NT2/D1 (cell line): ENCODE measurements at regions not wholly inside any gene's neighbourhood (a gene's known extent, or its start where the extent isn't known, plus 50 kb on each side); places are given as distances from the start of the nearest gene placed in this dataset.

Experiments
- SUZ12 ChIP-seq: IDR thresholded peaks from 2 replicates; pipeline ENCODE4 v1.6.1; 2011; ENCODE audit not compliant: insufficient read length, insufficient read depth; ENCODE audit errors: extremely low read depth
- ZNF274 ChIP-seq: IDR thresholded peaks from 2 replicates; pipeline ENCODE4 v1.6.1; 2011; ENCODE audit warnings: mild to moderate bottlenecking, low read depth, low read length

GRCh38 chr2:120606931-120607330 lies 128.7 kb upstream of the GLI2 start:
- TF ChIP-seq ZNF274: no peak
- no peak for TF ChIP-seq SUZ12
